Caco-2 (cell line): ENCODE measurements at regions not wholly inside any gene's neighbourhood (a gene's known extent, or its start where the extent isn't known, plus 50 kb on each side); places are given as distances from the start of the nearest gene placed in this dataset.

Experiments used
- BruUV-seq: library from RNA; stranded (reverse); fragments of 400-500 nt; replicated peaks from 2 replicates; lab custom pipeline; 2021; lab: Mats Ljungman, UMichigan
- CTCF ChIA-PET: fragments of 300-600 bp; sonication (Branson Sonifier 250); formaldehyde crosslinking; loops from one replicate; lab custom pipeline; 2022; ENCODE audit warnings: antibody characterized with exemption; lab: Charles Lee
- POLR2A ChIA-PET: fragments of 300-600 bp; sonication (Branson Sonifier 250); formaldehyde crosslinking; loops from one replicate; lab custom pipeline; 2022; ENCODE audit warnings: antibody characterized with exemption; lab: Charles Lee
- DNase-seq, 2 experiments: peaks; one replicate each; pipeline versions ENCODE4 v3.0.0 to v3.0.0-alpha.2; 2020 to 2022
- H3K27me3 ChIP-seq: replicated peaks from 2 replicates; pipeline ENCODE4 v1.6.0; 2011; ENCODE audit warnings: low read length; ENCODE audit not compliant: control insufficient read depth, insufficient read depth
- H3K36me3 ChIP-seq: 2 replicates; pipeline ENCODE4 v1.5.1; 2011; ENCODE audit warnings: low read length; ENCODE audit not compliant: control insufficient read depth, insufficient read depth
- H3K4me1 ChIP-seq: fragments of 250-450 bp; sonication (Bioruptor Pico); 2 replicates; pipeline ENCODE4 v1.5.1; 2020; ENCODE audit warnings: mild to moderate bottlenecking
- H3K4me3 ChIP-seq: 2 replicates; pipeline ENCODE4 v1.5.1; 2011; ENCODE audit warnings: low read depth, mild to moderate bottlenecking, control low read depth, low read length
- H3K9me3 ChIP-seq: fragments of 250-450 bp; sonication (Bioruptor Pico); 2 replicates; pipeline ENCODE4 v1.5.1; 2020; ENCODE audit warnings: mild to moderate bottlenecking, moderate library complexity
- H3K27ac Mint-ChIP-seq: one replicate; pipeline ENCODE4 v1.8.0; 2022; ENCODE audit warnings: mixed read lengths; ENCODE audit not compliant: unreplicated experiment
- H3K27me3 Mint-ChIP-seq: one replicate; pipeline ENCODE4 v1.8.0; 2022; ENCODE audit warnings: mixed read lengths; ENCODE audit not compliant: insufficient read depth, unreplicated experiment
- H3K36me3 Mint-ChIP-seq: one replicate; pipeline ENCODE4 v1.8.0; 2022; ENCODE audit warnings: mild to moderate bottlenecking, mixed read lengths; ENCODE audit not compliant: insufficient read depth, unreplicated experiment
- H3K4me1 Mint-ChIP-seq: one replicate; pipeline ENCODE4 v1.8.0; 2022; ENCODE audit warnings: low read depth, mixed read lengths; ENCODE audit not compliant: unreplicated experiment
- H3K4me3 Mint-ChIP-seq: one replicate; pipeline ENCODE4 v1.8.0; 2022; ENCODE audit warnings: mild to moderate bottlenecking, moderate library complexity, mixed read lengths; ENCODE audit not compliant: unreplicated experiment
- H3K9me3 Mint-ChIP-seq: one replicate; pipeline ENCODE4 v1.8.0; 2022; ENCODE audit warnings: mixed read lengths; ENCODE audit not compliant: unreplicated experiment
- CTCF ChIP-seq, 2 experiments: fragments of 200-600 bp in 1 of 2; IDR thresholded peaks; 1 replicate in 1 of 2; 2 replicates in 1 of 2; pipeline versions ENCODE4 v1.5.1 to v1.8.0; 2011 to 2022; ENCODE audit warnings: antibody characterized with exemption in 1 of 2, control low read depth in 1 of 2, inconsistent platforms in 1 of 2, low read depth in 1 of 2, low read length in 1 of 2, mild to moderate bottlenecking in 1 of 2, moderate library complexity in 1 of 2; ENCODE audit not compliant: insufficient read depth in 1 of 2, severe bottlenecking in 1 of 2, unreplicated experiment in 1 of 2
- intact Hi-C: fragments of 100-400 bp; cut with micrococcal nuclease; formaldehyde crosslinking; loops from one replicate; pipeline ENCODE4 v1.10.0; 2022; ENCODE audit not compliant: unreplicated experiment

- Histone ChIP-seq H3K27me3 (no peaks in the 10 kb centered on the region), H3K36me3 (no peaks in the 10 kb centered on the region), H3K9me3 (peaks cover 9% of the 10 kb centered on the region), H3K4me3 (no peak overlapping the region), H3K4me1 (peaks cover 12% of the 10 kb centered on the region)
- no peak for TF ChIP-seq CTCF (IDR thresholded peaks at IDR 0.05; ENCODE audit: insufficient read depth in 1 of 2, low read depth in 1 of 2, low read length in 1 of 2, severe bottlenecking in 1 of 2, unreplicated experiment in 1 of 2)
- DNase-seq = no peak
- peaks cover 18% of the 10 kb centered on the region for H3K9me3 Mint-ChIP-seq
- no peak overlapping the region for H3K27ac Mint-ChIP-seq
- ChIA-PET POLR2A (no interaction called here), CTCF (no interaction called here)
- no peaks in the 10 kb centered on the region for H3K36me3 Mint-ChIP-seq
- peaks cover 16% of the 10 kb centered on the region for H3K4me1 Mint-ChIP-seq
- intact Hi-C loops = no loop called here
- H3K4me3 Mint-ChIP-seq = no peak overlapping the region
- H3K27me3 Mint-ChIP-seq = no peaks in the 10 kb centered on the region
- no TSS peak for BruUV-seq
Measured at GRCh38 chr2:191476901-191477300, 201.0 kb upstream of the NABP1 start.

- H3K27me3 Mint-ChIP-seq = no peaks in the 10 kb centered on the region
- H3K36me3 Mint-ChIP-seq = no peaks in the 10 kb centered on the region
- no TSS peak for BruUV-seq
- peaks cover 24% of the 10 kb centered on the region for H3K4me1 ChIP-seq
- no peak for TF ChIP-seq CTCF (IDR thresholded peaks at IDR 0.05; ENCODE audit: insufficient read depth in 1 of 2, low read depth in 1 of 2, low read length in 1 of 2, severe bottlenecking in 1 of 2, unreplicated experiment in 1 of 2)
- H3K9me3 Mint-ChIP-seq = peaks cover 39% of the 10 kb centered on the region
- no peaks in the 10 kb centered on the region for H3K27me3 ChIP-seq
- no peak overlapping the region for H3K4me3 ChIP-seq
- CTCF ChIA-PET = interaction anchor here (1.4 kb wide), 1 partner anchor 22 kb away, joined by 6 read pairs; no protein-coding TSS in a partner anchor
- H3K4me1 Mint-ChIP-seq = peaks cover 23% of the 10 kb centered on the region
- intact Hi-C loops = loop anchor here (2.0 kb wide), 1 partner anchor 22 kb away; no protein-coding TSS in a partner anchor
- peak; percentile 71 to 87 for DNase-seq
- H3K27ac Mint-ChIP-seq = no peak overlapping the region
- H3K4me3 Mint-ChIP-seq = no peak overlapping the region
- H3K9me3 ChIP-seq = peaks cover 22% of the 10 kb centered on the region
- POLR2A ChIA-PET = no interaction called here
- H3K36me3 ChIP-seq = no peaks in the 10 kb centered on the region
Measured at GRCh38 chr2:191478799-191479679, 198.9 kb upstream of the NABP1 start.

DNA sequence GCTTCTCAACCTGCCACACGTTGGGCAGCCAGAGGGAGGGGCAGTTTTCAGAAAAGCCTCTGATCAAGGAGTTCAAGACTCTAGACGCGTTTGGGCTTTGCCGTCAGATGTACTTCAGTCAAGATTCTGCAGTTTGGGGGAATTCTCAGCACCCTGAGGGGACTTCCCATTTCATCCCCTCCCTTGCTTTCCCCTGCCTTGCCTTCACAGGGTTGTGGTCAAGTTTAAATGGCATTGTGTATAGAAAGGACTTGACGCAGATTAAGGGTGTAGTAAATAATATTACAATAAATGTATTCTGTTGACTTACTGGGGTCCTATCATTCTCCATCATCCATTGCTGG, 198.3 kb upstream of the NABP1 start:
- no peak overlapping the region for H3K4me3 ChIP-seq
- ChIA-PET CTCF (interaction anchor here (1.4 kb wide), 1 partner anchor 21 kb away, joined by 6 read pairs; no protein-coding TSS in a partner anchor), POLR2A (no interaction called here)
- peaks cover 24% of the 10 kb centered on the region for H3K4me1 ChIP-seq
- intact Hi-C loops = loop anchor here (2.0 kb wide), 1 partner anchor 21 kb away; no protein-coding TSS in a partner anchor
- peaks cover 45% of the 10 kb centered on the region for H3K9me3 Mint-ChIP-seq
- no peaks in the 10 kb centered on the region for H3K27me3 Mint-ChIP-seq
- no peaks in the 10 kb centered on the region for H3K36me3 Mint-ChIP-seq
- no TSS peak for BruUV-seq
- H3K36me3 ChIP-seq = no peaks in the 10 kb centered on the region
- no peak overlapping the region for H3K4me3 Mint-ChIP-seq
- H3K27ac Mint-ChIP-seq = no peak overlapping the region
- DNase-seq = no peak
- peaks cover 23% of the 10 kb centered on the region for H3K4me1 Mint-ChIP-seq
- no peak for TF ChIP-seq CTCF (IDR thresholded peaks at IDR 0.05; ENCODE audit: insufficient read depth in 1 of 2, low read depth in 1 of 2, low read length in 1 of 2, severe bottlenecking in 1 of 2, unreplicated experiment in 1 of 2)
- H3K27me3 ChIP-seq = no peaks in the 10 kb centered on the region
- peaks cover 22% of the 10 kb centered on the region for H3K9me3 ChIP-seq
